Choroid plexus epithelial cell (primary cell): ENCODE measurements at regions not wholly inside any gene's neighbourhood (a gene's known extent, or its start where the extent isn't known, plus 50 kb on each side); places are given as distances from the start of the nearest gene placed in this dataset.

Source experiments
- DNase-seq: peaks from one replicate; pipeline ENCODE4 v3.0.0-alpha.2; 2010; ENCODE audit warnings: low read depth
- H3K4me3 ChIP-seq: 2 replicates; pipeline ENCODE4 v1.5.1; 2011; ENCODE audit warnings: low read depth, mild to moderate bottlenecking, control low read depth, low read length, moderate library complexity
- CTCF ChIP-seq: conservative IDR thresholded peaks from 2 replicates; pipeline ENCODE4 v1.5.1; 2011; ENCODE audit warnings: low read depth, mild to moderate bottlenecking, control low read depth, inconsistent platforms, low read length, moderate library complexity

GRCh38 chrY:19232276-19232994 lies 458.9 kb upstream of the HSFY2 start:
- no peak for DNase-seq
- H3K4me3 ChIP-seq = no peak overlapping the region
- no peak for TF ChIP-seq CTCF

- DNase-seq = no peak
- TF ChIP-seq CTCF = no peak
- H3K4me3 ChIP-seq = no peak overlapping the region
These were observed 447.2 kb upstream of the HSFY2 start for GRCh38 chrY:19220784-19221183.

- TF ChIP-seq CTCF = no peak
- H3K4me3 ChIP-seq = no peak overlapping the region
- DNase-seq = no peak
These were observed 435.4 kb upstream of the HSFY2 start for GRCh38 chrY:19208915-19209314.

- DNase-seq = no peak
- no peak for TF ChIP-seq CTCF
- H3K4me3 ChIP-seq = no peak overlapping the region
These were observed 433.5 kb upstream of the HSFY2 start for GRCh38 chrY:19207048-19207447.

GRCh38 chrY:19180824-19181223 lies 407.3 kb upstream of the HSFY2 start:
- no peak for DNase-seq
- H3K4me3 ChIP-seq = no peak overlapping the region
- no peak for TF ChIP-seq CTCF

- no peak for DNase-seq
- TF ChIP-seq CTCF = no peak
- no peak overlapping the region for H3K4me3 ChIP-seq
These were observed 394.6 kb upstream of the HSFY2 start for GRCh38 chrY:19168202-19168565.
